ENCODE measurements at regions not wholly inside any gene's neighbourhood (a gene's known extent, or its start where the extent isn't known, plus 50 kb on each side); places are given as distances from the start of the nearest gene placed in this dataset.

DNA sequence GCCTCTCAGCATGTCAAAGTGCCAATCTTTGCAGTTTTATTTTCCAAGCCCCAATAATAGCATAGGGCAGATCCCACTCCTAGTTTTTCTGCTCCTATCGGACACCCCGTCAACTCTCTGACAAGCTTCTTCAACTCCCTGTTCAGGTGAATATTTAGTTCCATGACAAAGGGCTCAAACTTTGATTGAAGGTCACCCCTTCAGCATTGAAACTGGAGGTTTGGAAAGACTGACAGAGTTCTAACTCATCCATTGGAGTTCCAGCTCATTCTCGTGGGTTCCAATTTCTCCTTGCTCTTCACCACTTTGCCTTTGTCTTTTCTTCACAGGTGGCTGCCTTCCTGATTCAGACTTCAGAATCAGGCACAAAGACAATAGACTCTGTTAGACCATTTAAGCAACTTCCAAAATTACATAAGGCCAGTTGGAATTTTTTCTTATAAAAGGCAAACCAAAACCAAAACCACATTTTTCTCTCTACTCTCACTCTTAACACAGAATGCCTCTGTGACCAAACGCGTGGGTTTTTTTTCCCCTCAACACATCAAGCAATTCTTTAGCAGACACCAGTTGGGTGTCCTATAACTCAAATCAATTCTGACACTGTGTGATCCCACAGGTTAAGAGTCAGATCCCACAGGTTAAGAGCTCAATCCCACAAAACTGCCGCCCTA lies 169.3 kb upstream of the USP25 start:
- DNase-seq (ENCODE audit: missing footprints) = no peak
- ATAC-seq = no peak
- intact Hi-C loops (cut with DNase I) = no loop called here

DNA sequence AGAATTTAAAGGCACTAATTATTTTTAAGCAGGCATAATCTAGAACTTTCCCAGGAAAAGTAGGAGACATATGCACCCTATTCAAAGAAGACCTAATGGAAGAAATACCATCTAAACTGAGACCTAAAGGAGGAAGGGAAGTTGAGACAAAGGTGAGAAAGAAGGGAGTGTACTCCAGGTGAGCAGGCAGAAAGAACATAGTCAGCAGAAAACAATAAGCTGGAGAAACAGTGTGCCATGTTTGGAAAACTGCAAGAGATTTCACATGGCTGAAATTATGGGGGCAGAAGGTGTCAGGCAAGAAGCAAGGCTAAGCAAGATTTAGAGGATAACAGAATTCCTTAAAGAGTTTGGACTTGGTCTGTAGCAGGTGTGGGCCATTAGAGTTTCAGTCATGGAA lies 167.0 kb upstream of the USP25 start:
- ATAC-seq (no peak), DNase-seq (ENCODE audit: missing footprints) (no peak)
- intact Hi-C loops (cut with DNase I) = no loop called here

DNA sequence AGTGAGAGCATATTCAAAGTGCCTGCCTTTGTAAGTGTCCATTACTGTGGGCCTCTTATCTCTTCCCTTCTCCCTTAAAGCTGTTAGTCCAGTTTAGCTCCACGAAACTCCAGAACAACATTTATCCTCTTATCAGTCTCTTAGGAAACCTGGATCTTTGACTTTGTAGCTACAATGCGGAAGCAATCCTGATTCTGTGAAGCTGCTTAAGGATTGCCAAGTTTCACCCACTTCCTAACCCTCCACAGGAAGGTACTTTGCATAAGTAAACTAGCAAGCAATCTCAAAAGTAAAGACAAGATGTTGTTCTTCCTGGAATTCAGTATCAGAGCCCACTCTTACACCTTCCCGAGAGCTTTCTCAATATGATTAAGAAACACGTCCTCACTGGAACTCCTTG lies 164.9 kb upstream of the USP25 start:
- intact Hi-C loops (cut with DNase I) = no loop called here
- DNase-seq (ENCODE audit: missing footprints) = no peak
- no peak for ATAC-seq

DNA sequence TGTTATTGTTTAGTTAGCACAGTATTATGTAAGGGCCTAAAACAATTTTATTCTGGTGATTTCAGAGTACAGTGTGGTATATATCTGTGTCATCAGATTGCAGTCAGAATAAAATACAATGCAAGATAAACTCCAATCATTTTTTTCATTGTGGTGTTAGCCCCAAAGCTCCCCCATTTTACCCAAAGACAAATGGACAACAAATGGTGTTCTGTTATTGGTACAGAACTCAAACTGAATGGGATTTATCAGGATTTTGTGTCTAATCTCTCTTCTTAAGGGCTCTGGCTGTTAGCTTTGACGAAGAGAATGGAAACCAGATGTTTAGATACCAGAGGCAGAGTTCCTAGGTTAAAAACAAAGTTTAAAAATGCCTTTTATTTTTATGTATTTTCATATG lies 163.1 kb upstream of the USP25 start:
- intact Hi-C loops (cut with DNase I) = no loop called here
- DNase-seq (ENCODE audit: missing footprints) = no peak
- no peak for ATAC-seq

DNA sequence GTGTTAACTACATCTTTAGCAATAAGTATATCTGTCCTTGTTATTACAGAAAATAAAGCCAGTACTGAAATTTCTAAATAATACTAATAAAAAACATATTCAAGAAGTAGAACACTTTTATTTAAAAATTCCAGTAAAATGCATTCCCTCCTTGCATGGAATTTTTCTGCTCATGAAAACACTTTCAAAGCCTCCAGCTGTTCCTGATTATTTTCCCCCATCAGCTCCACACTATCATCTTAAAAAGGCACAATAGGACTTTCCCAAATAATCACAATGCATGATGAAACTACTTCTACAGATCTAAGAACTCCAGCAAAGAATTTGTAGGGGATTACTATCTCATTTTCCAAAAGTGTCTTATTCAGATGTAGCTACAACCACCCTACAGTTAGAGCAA lies 162.6 kb upstream of the USP25 start:
- intact Hi-C loops (cut with DNase I) = no loop called here
- no peak for DNase-seq (ENCODE audit: missing footprints)
- ATAC-seq = no peak

DNA sequence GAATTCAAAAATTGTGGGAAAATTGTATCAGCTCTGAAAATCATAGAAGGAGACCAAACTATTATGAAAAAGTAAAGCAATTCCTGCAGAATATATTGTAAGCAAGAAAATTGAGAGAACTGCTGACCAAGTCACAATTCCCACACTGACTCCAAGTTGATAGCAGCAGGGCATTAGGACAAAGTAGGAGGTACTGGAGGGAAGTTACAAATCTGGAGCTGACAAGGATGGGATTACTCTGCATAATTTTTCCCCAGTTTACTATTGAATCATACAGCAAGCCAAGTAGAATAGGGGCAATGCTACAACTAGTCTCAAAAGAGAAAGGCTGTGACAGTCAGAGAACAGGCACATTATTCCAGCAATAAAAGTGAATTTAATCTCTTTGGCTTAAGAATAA lies 161.3 kb upstream of the USP25 start:
- intact Hi-C loops (cut with DNase I) = no loop called here
- ATAC-seq = no peak
- no peak for DNase-seq (ENCODE audit: missing footprints)

DNA sequence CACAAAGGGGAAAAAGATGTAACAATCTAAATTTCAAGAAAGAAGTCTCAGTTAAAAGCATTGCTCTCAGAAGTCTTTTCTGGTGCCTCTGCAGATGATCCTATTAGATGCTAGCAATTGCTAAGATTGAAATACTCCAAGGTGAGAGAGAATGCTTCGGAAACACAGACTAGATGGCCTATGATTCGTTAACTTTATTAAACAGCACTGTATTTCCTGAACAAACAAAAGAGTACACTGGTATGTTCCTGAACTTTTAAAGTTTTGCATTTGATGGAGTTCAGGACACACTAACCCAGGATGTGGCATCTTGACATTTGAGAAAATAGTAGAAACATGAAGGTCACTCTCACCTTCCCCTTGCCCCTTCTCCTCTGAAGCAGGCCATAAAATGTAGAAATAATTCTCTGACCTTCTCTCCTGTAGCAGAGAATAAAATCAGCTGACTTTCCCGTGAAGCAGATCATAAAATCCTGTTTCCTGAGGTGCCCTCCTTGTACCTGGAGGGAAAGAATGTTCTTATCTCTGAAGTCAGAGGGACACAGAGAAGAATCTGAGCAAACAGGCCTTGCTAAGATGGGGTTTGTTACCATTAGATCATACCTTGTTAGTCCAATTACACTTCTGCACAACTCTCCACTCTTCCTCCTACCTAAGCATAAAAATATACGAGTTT lies 142.9 kb upstream of the USP25 start:
- DNase-seq (ENCODE audit: missing footprints) (no peak), ATAC-seq (no peak)
- intact Hi-C loops (cut with DNase I) = no loop called here

DNA sequence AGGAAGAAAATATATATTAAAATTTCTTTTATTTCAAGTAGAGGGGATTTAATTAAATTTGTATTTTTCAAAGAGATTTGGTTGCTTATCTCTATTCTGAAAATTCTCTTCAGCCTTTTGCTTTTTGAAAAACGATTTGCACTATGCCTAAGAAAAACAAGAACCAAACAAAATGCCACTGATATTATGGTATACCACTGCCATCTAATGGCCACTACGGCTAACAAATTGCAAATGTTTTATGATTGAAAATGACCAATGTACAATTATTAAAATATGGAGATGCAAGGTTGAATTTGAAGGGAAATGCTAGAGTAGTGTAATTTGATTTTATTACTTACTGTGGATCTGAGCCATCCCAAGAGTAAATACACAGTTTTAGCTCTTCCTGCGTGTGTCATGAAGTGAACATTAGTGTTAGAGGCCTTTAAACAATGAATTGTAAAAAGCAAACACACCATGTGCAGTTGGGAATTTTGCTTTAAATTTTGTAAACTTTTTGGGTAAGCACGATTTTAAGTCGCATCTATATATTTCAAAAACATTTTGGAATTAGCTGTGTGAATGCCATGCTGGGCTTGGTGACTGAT lies 137.4 kb upstream of the USP25 start:
- no peak for ATAC-seq
- intact Hi-C loops (cut with DNase I) = loop anchor here (5.0 kb wide), 3 partner anchors 730 to 1335 kb away; no protein-coding TSS in a partner anchor

DNA sequence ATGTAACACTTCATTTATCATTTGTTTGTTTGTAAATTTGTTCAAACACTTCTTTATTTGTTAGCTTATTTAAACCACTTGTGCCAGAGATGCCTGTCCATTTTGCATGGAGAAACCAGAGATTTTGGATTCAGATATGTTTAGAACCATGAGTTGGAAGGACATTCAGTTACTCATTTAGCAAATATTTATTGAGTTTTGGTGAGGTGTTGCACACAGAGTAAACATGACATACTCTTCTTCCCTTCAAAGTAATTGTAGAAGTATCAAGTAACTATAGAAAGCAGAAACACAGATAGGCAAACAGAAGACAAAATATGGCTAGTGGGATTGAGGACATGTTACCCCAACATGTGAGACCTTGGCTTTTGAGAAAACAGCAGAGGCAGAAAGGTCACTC lies 136.8 kb upstream of the USP25 start:
- ATAC-seq (no peak), DNase-seq (ENCODE audit: missing footprints) (no peak)
- intact Hi-C loops (cut with DNase I) = loop anchor here (5.0 kb wide), 3 partner anchors 731 to 1336 kb away; no protein-coding TSS in a partner anchor

More for the DNA sequence above, 137.4 kb upstream of the USP25 start:
- no peak for DNase-seq (ENCODE audit: missing footprints)

DNA sequence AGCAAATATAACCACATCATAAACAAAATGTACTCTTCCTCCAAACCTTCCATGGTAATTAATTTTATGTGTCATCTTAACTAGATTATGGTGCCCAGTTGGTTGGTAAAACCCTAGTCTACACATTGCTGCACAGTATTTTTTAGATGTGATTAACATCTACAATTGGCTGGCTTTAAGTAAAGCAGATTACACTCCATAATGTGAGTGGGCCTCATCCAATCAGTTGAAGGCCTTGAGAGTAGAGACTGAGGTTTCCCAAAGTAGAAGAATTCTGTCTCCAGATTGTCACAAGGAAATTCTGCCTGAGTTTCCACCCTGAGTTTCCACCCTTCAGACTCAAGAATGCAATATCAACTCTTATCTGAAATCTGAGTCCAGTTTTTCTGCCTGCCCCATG lies 128.4 kb upstream of the USP25 start:
- ATAC-seq = no peak
- intact Hi-C loops (cut with DNase I) = no loop called here
- DNase-seq (ENCODE audit: missing footprints) = no peak

DNA sequence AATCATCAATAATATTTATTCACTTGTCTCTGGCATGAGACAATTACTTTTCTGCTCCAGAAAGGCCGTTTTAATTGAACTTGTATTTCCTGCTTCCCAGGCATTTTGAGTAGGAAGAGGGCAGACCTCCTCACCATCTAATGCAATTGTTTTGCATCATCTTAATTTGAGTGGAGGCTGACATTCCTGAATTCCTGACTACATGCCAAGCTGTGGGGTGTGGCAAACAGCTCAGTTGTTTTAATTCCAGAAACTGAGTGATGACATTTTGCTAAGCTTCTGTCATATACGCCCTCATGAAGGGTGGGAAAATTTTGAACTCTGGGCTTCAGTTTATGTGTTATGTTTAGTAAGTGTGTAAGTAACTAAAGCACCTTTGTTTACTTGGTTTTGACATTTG lies 125.4 kb upstream of the USP25 start:
- DNase-seq (ENCODE audit: missing footprints) (no peak), ATAC-seq (no peak)
- intact Hi-C loops (cut with DNase I) = no loop called here

DNA sequence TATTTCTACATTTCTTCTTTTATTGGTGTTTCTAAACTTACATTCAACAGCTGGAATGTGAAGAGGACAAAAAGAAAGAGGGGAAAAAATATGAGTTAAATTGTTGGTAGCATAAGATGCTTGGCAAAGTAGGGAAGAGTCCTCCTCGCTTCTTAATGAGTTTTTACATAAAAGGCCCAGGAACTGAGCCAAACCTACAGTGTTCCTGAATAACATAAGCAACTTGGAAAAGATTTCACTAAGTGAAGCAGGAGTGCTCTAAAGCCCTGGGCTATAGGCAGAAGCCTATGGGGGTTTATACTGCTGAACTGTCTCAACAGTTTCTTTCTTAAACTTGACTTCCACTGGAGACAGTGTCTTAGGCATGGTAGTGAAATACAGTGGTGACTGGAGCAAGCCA lies 115.0 kb upstream of the USP25 start:
- intact Hi-C loops (cut with DNase I) = no loop called here
- DNase-seq (ENCODE audit: missing footprints) (no peak), ATAC-seq (no peak)

DNA sequence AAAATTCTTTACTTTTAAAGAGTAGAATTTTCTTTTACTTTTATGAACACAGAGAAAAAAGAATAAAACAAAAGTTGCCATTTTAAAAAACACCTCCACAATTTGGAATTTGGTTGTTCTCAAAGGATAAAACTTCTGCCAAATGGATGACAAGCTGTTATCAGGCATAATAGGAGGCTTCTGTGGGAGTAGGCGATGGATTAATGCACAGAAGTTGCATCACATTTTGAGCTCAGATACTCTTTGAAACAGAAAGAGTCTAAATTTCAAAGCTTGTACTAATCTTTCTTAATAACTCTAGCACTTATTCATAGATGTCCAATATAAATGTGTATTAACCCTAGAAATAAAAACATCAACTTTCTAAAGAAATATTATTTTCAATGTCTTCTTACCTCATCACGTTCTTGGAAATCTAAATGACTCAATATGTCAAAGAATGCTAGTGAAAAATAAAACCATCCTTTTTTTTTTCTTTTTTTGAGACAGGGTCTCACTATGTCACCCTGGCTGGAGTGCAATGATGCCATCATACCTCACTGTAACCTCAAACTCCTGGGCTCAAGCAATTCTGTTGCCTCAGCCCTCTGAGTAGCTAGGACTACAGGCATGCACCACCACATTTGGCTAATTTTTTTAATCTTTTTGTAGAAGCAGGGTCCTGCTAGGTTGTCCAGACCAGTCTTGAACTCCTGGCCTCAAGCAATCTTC lies 112.8 kb upstream of the USP25 start:
- no peak for DNase-seq (ENCODE audit: missing footprints)
- no peak for ATAC-seq
- intact Hi-C loops (cut with DNase I) = no loop called here

DNA sequence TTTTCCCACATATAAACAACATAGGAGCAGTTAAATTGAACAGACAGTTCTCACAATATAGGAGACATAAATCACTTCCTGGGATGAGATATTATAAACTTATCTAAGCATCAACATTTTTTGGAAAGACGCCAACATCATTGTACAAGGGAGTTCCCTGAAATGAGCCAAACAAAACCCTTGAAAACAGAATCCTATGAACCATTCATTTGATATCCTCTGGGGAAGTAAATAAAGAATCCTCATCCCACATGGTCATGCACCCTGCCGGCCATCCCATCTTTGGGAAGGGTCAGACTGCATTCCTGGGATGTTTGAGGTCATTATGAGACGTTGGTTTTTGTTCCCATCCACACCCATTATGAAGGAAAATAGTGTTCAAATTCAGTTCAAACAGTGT lies 111.8 kb upstream of the USP25 start:
- DNase-seq (ENCODE audit: missing footprints) (no peak), ATAC-seq (no peak)
- intact Hi-C loops (cut with DNase I) = no loop called here

DNA sequence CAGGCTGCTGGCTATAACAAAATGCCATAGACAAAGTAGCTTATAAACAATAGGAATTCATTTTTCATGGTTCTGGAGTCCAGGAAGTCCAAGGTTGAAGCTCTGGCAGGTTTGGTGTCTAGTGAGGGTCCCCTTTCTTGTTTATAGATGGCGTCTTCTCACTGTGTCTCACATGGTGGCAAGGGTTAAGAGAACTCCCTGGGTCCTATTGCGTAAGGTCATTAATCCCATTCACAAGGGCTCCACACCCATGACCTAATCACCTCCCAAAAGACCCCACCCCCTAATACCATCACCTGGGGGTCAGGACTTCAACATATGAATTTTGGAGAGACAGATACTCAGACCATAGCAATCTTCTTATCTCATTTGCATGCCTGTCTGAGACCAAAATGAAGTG lies 108.9 kb upstream of the USP25 start:
- intact Hi-C loops (cut with DNase I) = no loop called here
- no peak for DNase-seq (ENCODE audit: missing footprints)
- no peak for ATAC-seq

DNA sequence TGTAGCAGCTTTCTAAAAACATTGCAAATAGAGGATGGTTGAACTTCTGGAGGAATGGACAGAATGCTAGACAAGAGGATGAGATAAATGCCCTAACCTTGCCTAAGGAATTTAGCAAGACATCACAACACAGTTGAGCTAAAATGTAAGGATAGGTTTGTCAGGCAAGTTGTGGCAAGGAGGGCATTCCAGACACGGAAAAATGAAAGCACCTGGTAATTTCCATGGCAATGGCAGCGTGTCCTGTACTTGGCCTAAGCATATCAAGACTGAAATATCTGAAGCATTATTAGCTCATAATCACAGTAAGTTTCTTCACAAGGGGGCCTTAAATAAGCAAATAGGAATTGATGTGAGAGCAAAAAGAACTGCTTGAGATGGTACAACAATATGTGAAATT lies 105.1 kb upstream of the USP25 start:
- ATAC-seq (no peak), DNase-seq (ENCODE audit: missing footprints) (no peak)
- intact Hi-C loops (cut with DNase I) = no loop called here

DNA sequence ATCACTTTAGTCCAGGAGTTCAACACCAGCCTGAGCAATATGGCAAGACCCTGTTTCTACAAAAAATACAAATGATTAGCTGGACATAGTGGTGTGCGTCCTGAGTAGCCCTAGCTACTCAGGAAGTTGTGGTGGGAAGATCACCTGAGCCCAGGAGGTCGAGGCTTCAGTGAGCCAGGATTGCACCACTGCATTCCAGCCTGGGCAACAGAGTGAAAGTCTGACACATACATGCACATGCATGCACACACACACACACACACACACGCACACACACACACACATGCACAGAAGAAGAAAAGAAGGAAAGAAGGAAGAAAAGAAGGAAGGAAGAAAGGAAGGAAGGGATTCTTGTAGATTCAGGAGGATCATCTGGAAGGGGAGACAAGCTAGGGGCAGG lies 104.4 kb upstream of the USP25 start:
- no peak for ATAC-seq
- no peak for DNase-seq (ENCODE audit: missing footprints)
- intact Hi-C loops (cut with DNase I) = no loop called here

DNA sequence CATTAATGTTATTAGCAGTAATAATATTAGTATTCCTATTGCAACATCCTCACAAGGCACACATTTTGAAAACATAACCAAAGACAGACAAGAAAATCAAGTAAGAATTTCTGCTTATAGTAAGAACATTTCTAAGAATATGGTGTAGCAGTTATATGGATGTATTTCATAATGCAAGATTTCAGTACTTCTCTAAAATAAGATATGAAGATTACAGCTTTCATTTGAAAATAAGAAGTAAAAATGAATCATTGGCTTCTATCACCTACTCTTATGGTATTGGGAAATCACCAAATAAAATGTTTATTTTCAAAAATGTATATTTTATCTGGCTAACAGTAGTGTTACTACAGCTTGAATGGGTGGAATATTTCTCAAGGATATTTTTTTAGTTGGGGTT lies 103.8 kb upstream of the USP25 start:
- intact Hi-C loops (cut with DNase I) = no loop called here
- ATAC-seq = no peak

DNA sequence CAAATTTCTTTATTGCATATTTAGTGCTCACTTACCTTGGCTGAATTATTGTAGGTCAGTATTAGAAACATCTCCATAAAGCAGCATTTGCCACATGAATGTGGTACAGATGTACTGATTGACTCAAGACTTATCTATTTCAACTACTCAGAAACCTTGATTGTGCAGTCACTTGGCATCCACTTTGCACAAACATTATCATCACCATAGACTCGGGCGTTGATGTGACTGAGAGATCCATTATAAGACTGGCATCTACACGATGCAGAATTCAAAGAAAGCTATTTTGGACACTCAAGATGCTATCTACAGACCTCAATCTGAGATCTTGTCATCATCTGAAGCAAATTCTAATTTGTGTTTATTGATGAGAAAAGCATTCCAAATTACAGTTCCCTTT lies 102.8 kb upstream of the USP25 start:
- DNase-seq (ENCODE audit: missing footprints) (no peak), ATAC-seq (no peak)
- intact Hi-C loops (cut with DNase I) = no loop called here

More for the DNA sequence above, 103.8 kb upstream of the USP25 start:
- no peak for DNase-seq (ENCODE audit: missing footprints)

DNA sequence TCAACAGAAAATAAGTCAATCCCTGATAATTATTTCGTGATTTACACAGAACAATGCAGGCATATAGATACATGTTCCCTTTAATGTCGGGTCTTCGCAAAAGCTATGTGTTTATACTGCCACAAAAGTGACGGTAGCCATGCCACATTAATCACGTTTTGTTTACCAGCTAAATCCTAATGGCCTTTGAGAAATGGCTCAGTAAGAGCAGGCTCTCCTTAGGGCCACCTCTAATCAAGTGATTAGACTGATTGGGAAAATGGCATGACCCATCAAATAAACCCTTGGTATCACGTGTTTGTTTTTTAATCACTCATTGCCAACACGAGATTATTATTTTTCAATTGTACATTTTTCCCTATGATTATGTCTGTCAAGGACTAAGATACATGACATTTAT lies 102.0 kb upstream of the USP25 start:
- ATAC-seq (no peak), DNase-seq (ENCODE audit: missing footprints) (no peak)

More for the DNA sequence above, 102.0 kb upstream of the USP25 start:
- intact Hi-C loops (cut with DNase I) = no loop called here
